ENCODE measurements at regions not wholly inside any gene's neighbourhood (a gene's known extent, or its start where the extent isn't known, plus 50 kb on each side); places are given as distances from the start of the nearest gene placed in this dataset.

DNA sequence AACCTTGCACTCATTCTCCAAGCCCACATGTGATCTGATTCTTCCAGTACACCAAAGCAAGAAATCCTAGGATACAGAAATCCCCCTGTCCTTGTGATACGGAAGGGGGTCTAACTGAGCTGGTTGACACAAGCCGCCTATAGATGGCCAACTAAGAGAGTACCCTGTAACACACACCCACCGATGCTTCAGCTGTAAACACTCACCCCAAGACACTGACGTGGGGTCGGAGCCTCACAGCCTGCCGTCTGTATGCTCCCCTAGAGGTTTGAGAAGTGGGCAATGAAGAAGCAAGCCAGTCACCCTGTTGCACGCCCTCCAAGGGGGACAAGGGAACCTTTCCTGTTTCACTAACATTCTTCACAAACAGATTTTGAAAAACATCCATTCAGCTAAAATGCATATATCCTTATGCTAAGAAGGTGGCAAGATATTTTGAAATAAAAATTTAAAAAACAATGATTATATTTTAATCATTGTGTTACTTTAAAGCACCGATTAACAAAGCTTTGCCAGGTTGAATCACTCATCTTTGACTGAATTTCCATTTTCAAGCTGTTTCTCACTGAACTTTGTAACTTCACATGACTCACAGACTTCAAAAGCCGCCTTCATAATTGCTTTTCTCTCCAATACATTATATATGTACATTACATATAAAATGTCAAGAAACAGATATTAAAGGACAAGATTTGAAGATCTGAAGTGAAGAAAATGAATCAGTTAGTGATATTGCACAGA, 329.3 kb downstream of the ARL4A start:
- TF ChIP-seq POLR2AphosphoS5 (IDR thresholded peaks at IDR 0.05; ENCODE audit: borderline replicate concordance, low read depth, low read length) (no peak), EZH2 (IDR thresholded peaks at IDR 0.05) (no peak)
